GM23338 (cell line): ENCODE measurements at regions not wholly inside any gene's neighbourhood (a gene's known extent, or its start where the extent isn't known, plus 50 kb on each side); places are given as distances from the start of the nearest gene placed in this dataset.

Source experiments
- CTCF ChIP-seq, 2 experiments: fragments of 200-600 bp in 1 of 2; sonication (generic) in 1 of 2; conservative IDR thresholded peaks; 2 replicates each; pipeline versions ENCODE4 v1.5.1 to v1.6.1; 2016 to 2017; ENCODE audit warnings: antibody characterized with exemption in 2 of 2, low read depth in 2 of 2, mild to moderate bottlenecking in 2 of 2, moderate library complexity in 1 of 2
- EZH2 ChIP-seq: fragments of 200-600 bp; sonication (generic); IDR thresholded peaks from one replicate; pipeline ENCODE4 v1.8.0; 2017; ENCODE audit warnings: antibody characterized with exemption, mild to moderate bottlenecking, low read depth; ENCODE audit not compliant: unreplicated experiment
- EZH2phosphoT487 ChIP-seq: fragments of 200-600 bp; sonication (generic); IDR thresholded peaks from one replicate; pipeline ENCODE4 v1.8.1; 2018; ENCODE audit warnings: antibody characterized with exemption; ENCODE audit not compliant: unreplicated experiment
- JUNB ChIP-seq: IDR thresholded peaks from one replicate; pipeline ENCODE4 v1.6.1; 2016; ENCODE audit warnings: antibody characterized with exemption; ENCODE audit not compliant: unreplicated experiment
- POLR2AphosphoS5 ChIP-seq: IDR thresholded peaks from 2 replicates; pipeline ENCODE4 v1.6.1; 2016; ENCODE audit warnings: antibody characterized with exemption, low read depth
- ZNF331 ChIP-seq: fragments of 250-450 bp; sonication (Bioruptor Pico); IDR thresholded peaks from 2 replicates; pipeline ENCODE4 v1.5.0; 2020; ENCODE audit warnings: low read depth, mild to moderate bottlenecking, moderate library complexity

- TF ChIP-seq CTCF (conservative IDR thresholded peaks at IDR 0.05; ENCODE audit: low read depth in 2 of 2): no peak
- no peak for TF ChIP-seq EZH2
- no peak for TF ChIP-seq ZNF331
- no peak for TF ChIP-seq EZH2phosphoT487
- no peak for TF ChIP-seq POLR2AphosphoS5
- TF ChIP-seq JUNB: no peak
Measured at GRCh38 chr4:81602854-81603253, 131.1 kb upstream of the RASGEF1B start.
